ENCODE measurements at regions not wholly inside any gene's neighbourhood (a gene's known extent, or its start where the extent isn't known, plus 50 kb on each side); places are given as distances from the start of the nearest gene placed in this dataset.
A peak's percentile ranks its signal among the peaks of the same experiment; 100 is the strongest.

- TF ChIP-seq, protein P1, sequence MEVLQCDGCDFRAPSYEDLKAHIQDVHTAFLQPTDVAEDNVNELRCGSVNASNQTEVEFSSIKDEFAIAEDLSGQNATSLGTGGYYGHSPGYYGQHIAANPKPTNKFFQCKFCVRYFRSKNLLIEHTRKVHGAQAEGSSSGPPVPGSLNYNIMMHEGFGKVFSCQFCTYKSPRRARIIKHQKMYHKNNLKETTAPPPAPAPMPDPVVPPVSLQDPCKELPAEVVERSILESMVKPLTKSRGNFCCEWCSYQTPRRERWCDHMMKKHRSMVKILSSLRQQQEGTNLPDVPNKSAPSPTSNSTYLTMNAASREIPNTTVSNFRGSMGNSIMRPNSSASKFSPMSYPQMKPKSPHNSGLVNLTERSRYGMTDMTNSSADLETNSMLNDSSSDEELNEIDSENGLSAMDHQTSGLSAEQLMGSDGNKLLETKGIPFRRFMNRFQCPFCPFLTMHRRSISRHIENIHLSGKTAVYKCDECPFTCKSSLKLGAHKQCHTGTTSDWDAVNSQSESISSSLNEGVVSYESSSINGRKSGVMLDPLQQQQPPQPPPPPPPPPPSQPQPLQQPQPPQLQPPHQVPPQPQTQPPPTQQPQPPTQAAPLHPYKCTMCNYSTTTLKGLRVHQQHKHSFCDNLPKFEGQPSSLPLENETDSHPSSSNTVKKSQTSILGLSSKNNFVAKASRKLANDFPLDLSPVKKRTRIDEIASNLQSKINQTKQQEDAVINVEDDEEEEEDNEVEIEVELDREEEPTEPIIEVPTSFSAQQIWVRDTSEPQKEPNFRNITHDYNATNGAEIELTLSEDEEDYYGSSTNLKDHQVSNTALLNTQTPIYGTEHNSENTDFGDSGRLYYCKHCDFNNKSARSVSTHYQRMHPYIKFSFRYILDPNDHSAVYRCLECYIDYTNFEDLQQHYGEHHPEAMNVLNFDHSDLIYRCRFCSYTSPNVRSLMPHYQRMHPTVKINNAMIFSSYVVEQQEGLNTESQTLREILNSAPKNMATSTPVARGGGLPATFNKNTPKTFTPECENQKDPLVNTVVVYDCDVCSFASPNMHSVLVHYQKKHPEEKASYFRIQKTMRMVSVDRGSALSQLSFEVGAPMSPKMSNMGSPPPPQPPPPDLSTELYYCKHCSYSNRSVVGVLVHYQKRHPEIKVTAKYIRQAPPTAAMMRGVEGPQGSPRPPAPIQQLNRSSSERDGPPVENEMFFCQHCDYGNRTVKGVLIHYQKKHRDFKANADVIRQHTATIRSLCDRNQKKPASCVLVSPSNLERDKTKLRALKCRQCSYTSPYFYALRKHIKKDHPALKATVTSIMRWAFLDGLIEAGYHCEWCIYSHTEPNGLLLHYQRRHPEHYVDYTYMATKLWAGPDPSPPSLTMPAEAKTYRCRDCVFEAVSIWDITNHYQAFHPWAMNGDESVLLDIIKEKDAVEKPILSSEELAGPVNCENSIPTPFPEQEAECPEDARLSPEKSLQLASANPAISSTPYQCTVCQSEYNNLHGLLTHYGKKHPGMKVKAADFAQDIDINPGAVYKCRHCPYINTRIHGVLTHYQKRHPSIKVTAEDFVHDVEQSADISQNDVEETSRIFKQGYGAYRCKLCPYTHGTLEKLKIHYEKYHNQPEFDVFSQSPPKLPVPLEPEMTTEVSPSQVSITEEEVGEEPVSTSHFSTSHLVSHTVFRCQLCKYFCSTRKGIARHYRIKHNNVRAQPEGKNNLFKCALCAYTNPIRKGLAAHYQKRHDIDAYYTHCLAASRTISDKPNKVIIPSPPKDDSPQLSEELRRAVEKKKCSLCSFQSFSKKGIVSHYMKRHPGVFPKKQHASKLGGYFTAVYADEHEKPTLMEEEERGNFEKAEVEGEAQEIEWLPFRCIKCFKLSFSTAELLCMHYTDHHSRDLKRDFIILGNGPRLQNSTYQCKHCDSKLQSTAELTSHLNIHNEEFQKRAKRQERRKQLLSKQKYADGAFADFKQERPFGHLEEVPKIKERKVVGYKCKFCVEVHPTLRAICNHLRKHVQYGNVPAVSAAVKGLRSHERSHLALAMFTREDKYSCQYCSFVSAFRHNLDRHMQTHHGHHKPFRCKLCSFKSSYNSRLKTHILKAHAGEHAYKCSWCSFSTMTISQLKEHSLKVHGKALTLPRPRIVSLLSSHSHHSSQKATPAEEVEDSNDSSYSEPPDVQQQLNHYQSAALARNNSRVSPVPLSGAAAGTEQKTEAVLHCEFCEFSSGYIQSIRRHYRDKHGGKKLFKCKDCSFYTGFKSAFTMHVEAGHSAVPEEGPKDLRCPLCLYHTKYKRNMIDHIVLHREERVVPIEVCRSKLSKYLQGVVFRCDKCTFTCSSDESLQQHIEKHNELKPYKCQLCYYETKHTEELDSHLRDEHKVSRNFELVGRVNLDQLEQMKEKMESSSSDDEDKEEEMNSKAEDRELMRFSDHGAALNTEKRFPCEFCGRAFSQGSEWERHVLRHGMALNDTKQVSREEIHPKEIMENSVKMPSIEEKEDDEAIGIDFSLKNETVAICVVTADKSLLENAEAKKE (CRISPR knock-in tag; IDR thresholded peaks at IDR 0.05), result no peak
- TF ChIP-seq ZNF114 (CRISPR knock-in tag; IDR thresholded peaks at IDR 0.05), result no peak
These were observed 327.5 kb upstream of the DIO3 start (continued) for GRCh38 chr14:101233808-101234207.

DNA sequence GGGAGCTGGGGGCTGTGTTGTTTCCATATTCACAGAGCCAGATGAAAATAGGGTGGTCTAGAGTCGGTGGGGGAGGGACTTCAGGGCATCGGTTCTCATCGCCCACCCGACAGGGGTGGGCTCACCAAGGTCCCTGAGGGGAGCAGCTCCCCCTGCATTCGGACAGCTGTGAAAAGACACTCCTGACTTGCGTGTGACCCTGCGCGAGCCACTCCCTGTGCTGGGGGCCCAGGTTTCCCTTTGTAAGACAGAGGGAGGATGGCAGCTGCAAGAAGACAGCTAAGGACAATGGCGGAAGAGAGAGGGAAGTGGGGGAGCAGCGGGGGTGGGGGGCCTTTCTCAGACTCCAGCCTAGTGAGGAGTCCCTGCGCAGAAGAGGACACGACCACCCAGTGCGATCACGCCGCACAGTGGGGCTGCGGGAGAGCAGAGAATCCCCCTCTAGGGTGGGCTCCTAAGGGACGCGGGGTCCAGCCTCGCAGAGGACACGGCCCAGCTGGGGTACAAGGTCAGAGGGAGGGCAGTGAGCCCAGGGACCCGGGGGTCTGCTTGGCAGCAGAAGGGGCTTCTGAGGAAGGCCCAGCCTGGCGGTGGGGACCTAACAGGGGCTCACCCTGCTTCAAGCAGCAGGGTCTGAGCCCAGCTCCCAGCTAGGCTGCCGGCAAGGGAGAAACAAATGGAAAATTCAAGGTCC is 326.9 kb upstream of the DIO3 start:
- no peak overlapping the region for H3K4me3 ChIP-seq
- no peaks in the 10 kb centered on the region for H3F3A ChIP-seq (replicated peaks; ENCODE audit: low read depth)
- H3K4me2 ChIP-seq, result no peak overlapping the region
- H3K4me1 Mint-ChIP-seq, result peaks cover 11% of the 10 kb centered on the region
- H3K4me1 ChIP-seq (ENCODE audit: insufficient read depth), result no peaks in the 10 kb centered on the region
- no peak overlapping the region for H3K27ac ChIP-seq (ENCODE audit: low read depth)
- TF ChIP-seq EZH2phosphoT487 (IDR thresholded peaks at IDR 0.05; ENCODE audit: unreplicated experiment), result no peak
- TF ChIP-seq, protein P2, sequence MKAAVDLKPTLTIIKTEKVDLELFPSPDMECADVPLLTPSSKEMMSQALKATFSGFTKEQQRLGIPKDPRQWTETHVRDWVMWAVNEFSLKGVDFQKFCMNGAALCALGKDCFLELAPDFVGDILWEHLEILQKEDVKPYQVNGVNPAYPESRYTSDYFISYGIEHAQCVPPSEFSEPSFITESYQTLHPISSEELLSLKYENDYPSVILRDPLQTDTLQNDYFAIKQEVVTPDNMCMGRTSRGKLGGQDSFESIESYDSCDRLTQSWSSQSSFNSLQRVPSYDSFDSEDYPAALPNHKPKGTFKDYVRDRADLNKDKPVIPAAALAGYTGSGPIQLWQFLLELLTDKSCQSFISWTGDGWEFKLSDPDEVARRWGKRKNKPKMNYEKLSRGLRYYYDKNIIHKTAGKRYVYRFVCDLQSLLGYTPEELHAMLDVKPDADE (IDR thresholded peaks at IDR 0.05), result no peak
- TF ChIP-seq STAT1 (IDR thresholded peaks at IDR 0.05; ENCODE audit: unreplicated experiment), result no peak
- no peak for TF ChIP-seq EZH2 (IDR thresholded peaks at IDR 0.05; ENCODE audit: low read depth, unreplicated experiment)
- TF ChIP-seq NANOG (IDR thresholded peaks at IDR 0.05; ENCODE audit: borderline replicate concordance), result no peak
- TF ChIP-seq, protein P1 (CRISPR knock-in tag; IDR thresholded peaks at IDR 0.05), result no peak
- TF ChIP-seq CREB1 (CRISPR knock-in tag; IDR thresholded peaks at IDR 0.05; ENCODE audit: low read depth), result no peak
- peaks cover 5% of the 10 kb centered on the region for H3K27me3 Mint-ChIP-seq (ENCODE audit: insufficient read depth, low read depth, poor library complexity)
- H4K20me1 ChIP-seq (replicated peaks; ENCODE audit: insufficient read depth), result no peaks in the 10 kb centered on the region
- H3K27ac Mint-ChIP-seq, result 0 out of 2 replicates have a peak overlapping the region, but pooled peaks have one; percentile 20
- H3K79me2 ChIP-seq (replicated peaks; ENCODE audit: insufficient read depth), result no peaks in the 10 kb centered on the region
- H3K36me3 Mint-ChIP-seq (ENCODE audit: low read depth), result no peaks in the 10 kb centered on the region
- H3K9me2 ChIP-seq (ENCODE audit: insufficient read depth), result no peaks in the 10 kb centered on the region
- H3K36me3 ChIP-seq (ENCODE audit: insufficient read depth), result no peaks in the 10 kb centered on the region
- ATAC-seq (no peak), DNase-seq (ENCODE audit: low spot score) (no peak)
- no peak overlapping the region for H3K4me3 Mint-ChIP-seq
- no peaks in the 10 kb centered on the region for H3K27me3 ChIP-seq (ENCODE audit: insufficient read depth)
- H2AFZ ChIP-seq, result no peak overlapping the region
- no peaks in the 10 kb centered on the region for H3K9me3 Mint-ChIP-seq
